ENCODE measurements at regions not wholly inside any gene's neighbourhood (a gene's known extent, or its start where the extent isn't known, plus 50 kb on each side); places are given as distances from the start of the nearest gene placed in this dataset.

- DNase-seq (ENCODE audit: low spot score) (no peak), ATAC-seq (peak; percentile 60)
- Mint-ChIP-seq H3K27me3 (ENCODE audit: low read depth) (no peaks in the 10 kb centered on the region), H3K27ac (peak overlapping the region; percentile 47), H3K9me3 (peaks cover 11% of the 10 kb centered on the region), H3K4me3 (no peak overlapping the region), H3K36me3 (peaks cover 6% of the 10 kb centered on the region; the same call in 1 of the 2 replicates), H3K4me1 (peaks cover 21% of the 10 kb centered on the region)
- ChIA-PET POLR2A (no interaction called here), CTCF (no interaction called here)
- TF ChIP-seq ZNF512 (CRISPR knock-in tag; IDR thresholded peaks at IDR 0.05; ENCODE audit: borderline replicate concordance) (no peak), AR (CRISPR knock-in tag; IDR thresholded peaks at IDR 0.05) (no peak), TEAD1 (CRISPR knock-in tag; IDR thresholded peaks at IDR 0.05) (peak; percentile 52; the same call in 1 of the 2 replicates), TEAD4 (CRISPR knock-in tag; IDR thresholded peaks at IDR 0.05) (0 out of 2 replicates have a peak, but pooled peaks have one; percentile 44)
Observed at GRCh38 chr1:233523047-233523446, 90.9 kb upstream of the KCNK1 start.

- Mint-ChIP-seq H3K4me3 (no peak overlapping the region), H3K27ac (no peak overlapping the region), H3K4me1 (peaks cover 21% of the 10 kb centered on the region), H3K36me3 (peaks cover 23% of the 10 kb centered on the region), H3K27me3 (ENCODE audit: low read depth) (peaks cover 5% of the 10 kb centered on the region; the same call in 1 of the 2 replicates), H3K9me3 (peaks cover 41% of the 10 kb centered on the region)
- ATAC-seq (no peak), DNase-seq (ENCODE audit: low spot score) (no peak)
- POLR2A ChIA-PET, result interaction anchor here (0.8 kb wide), 1 partner anchor 85 kb away, joined by 3 read pairs; no protein-coding TSS in a partner anchor
- TF ChIP-seq NR1H2 (CRISPR knock-in tag; IDR thresholded peaks at IDR 0.05) (no peak), MLX (CRISPR knock-in tag; IDR thresholded peaks at IDR 0.05) (no peak), ZNF232 (CRISPR knock-in tag; IDR thresholded peaks at IDR 0.05) (no peak), ATF2 (CRISPR knock-in tag; IDR thresholded peaks at IDR 0.05; ENCODE audit: borderline replicate concordance, low read depth) (no peak), JAZF1 (CRISPR knock-in tag; IDR thresholded peaks at IDR 0.05) (no peak), SMAD4 (CRISPR knock-in tag; IDR thresholded peaks at IDR 0.05) (no peak), FOXP4 (CRISPR knock-in tag; IDR thresholded peaks at IDR 0.05) (no peak), CBFB (CRISPR knock-in tag; IDR thresholded peaks at IDR 0.05; ENCODE audit: low read depth) (no peak), MXD4 (CRISPR knock-in tag; IDR thresholded peaks at IDR 0.05; ENCODE audit: borderline replicate concordance) (no peak), GRHL2 (CRISPR knock-in tag; IDR thresholded peaks at IDR 0.05; ENCODE audit: insufficient replicate concordance, severe bottlenecking) (no peak), TP53 (CRISPR knock-in tag; IDR thresholded peaks at IDR 0.05) (no peak), E2F4 (CRISPR knock-in tag; IDR thresholded peaks at IDR 0.05; ENCODE audit: borderline replicate concordance, low read depth) (no peak)
- CTCF ChIA-PET, result interaction anchor here (0.8 to 2.7 kb wide), 5 partner anchors 9 to 473 kb away, joined by 3 to 17 read pairs (median 3); no protein-coding TSS in a partner anchor
Observed at GRCh38 chr1:233527818-233528217, 86.1 kb upstream of the KCNK1 start.
